Bronchial epithelial cell (primary cell): ENCODE measurements at regions not wholly inside any gene's neighbourhood (a gene's known extent, or its start where the extent isn't known, plus 50 kb on each side); places are given as distances from the start of the nearest gene placed in this dataset.
"Not testable (repeated sequence)": the region's sequence is repeated elsewhere in the genome, so short reads cannot be mapped to it uniquely, and the experiment has no call there.

Source experiments
- DNase-seq: peaks from one replicate; pipeline ENCODE4 v3.0.0-alpha.2; 2010; ENCODE audit warnings: low read depth
- FAIRE-seq: peaks from 2 replicates; lab custom pipeline; 2011; peaks lifted over from hg19 to GRCh38; lab: Jason Lieb, UNC
- H3K27me3 ChIP-seq: 2 replicates; pipeline ENCODE4 v1.5.1; 2011; ENCODE audit warnings: low read length; ENCODE audit not compliant: control insufficient read depth, insufficient read depth
- H3K36me3 ChIP-seq: 2 replicates; pipeline ENCODE4 v1.5.1; 2011; ENCODE audit warnings: low read length; ENCODE audit not compliant: control insufficient read depth, insufficient read depth
- H3K4me3 ChIP-seq: 2 replicates; pipeline ENCODE4 v1.5.1; 2011; ENCODE audit warnings: mild to moderate bottlenecking, low read depth, low read length, control low read depth
- TF ChIP-seq, protein P1 (sequence below): IDR thresholded peaks from 2 replicates; pipeline ENCODE4 v1.5.1; 2011; ENCODE audit warnings: mild to moderate bottlenecking, moderate library complexity, low read length, control low read depth, inconsistent platforms; ENCODE audit not compliant: insufficient read depth, severe bottlenecking

DNA sequence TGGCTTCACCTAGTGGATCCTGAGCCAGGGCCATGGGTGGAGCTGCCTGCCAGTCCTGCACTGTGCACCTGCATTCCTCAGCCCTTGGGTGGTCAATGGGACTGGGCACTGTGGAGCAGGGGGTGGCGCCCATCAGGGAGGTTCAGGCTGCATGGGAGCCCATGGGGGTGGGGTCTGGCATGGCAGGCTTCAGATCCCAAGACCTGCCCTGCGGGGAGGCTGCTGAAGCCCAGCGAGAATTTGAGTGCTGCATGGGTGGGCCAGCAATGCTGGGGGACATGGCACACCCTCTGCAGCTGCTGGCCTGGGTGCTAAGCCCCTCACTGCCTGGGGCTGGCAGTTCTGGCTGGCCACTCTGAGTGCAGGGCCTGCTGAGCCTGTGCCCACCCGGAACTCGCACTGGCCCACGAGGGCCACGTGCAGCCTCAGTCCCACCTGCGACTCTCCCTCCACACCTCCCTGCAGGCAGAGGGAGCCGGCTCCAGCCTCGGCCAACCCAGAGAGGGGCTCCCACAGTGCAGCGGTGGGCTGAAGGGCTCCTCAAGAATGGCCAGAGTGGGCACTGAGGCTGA lies 270.0 kb downstream of the CENPC start:
- no peak for DNase-seq

DNA sequence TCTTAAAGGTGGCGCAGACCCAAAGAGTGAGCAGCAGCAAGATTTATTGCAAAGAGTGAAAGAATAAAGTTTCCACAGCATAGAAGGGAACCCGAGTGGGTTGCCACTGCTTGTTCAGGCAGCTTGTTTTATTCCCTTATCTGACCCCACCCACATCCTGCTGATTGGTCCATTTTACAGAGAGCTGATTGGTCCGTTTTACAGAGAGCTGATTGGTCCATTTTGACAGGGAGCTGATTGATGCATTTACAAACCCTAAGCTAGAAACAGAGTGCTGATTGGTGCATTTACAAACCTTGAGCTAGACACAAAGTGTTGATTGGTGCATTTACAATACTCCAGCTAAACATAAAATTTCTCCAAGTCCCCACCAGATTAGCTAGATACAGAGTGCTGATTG lies 270.6 kb downstream of the CENPC start:
- FAIRE-seq, H3K4me3 ChIP-seq, DNase-seq, H3K27me3 ChIP-seq, H3K36me3 ChIP-seq: not testable (repeated sequence)

More for the DNA sequence above, 270.0 kb downstream of the CENPC start:
- TF ChIP-seq, protein P1, sequence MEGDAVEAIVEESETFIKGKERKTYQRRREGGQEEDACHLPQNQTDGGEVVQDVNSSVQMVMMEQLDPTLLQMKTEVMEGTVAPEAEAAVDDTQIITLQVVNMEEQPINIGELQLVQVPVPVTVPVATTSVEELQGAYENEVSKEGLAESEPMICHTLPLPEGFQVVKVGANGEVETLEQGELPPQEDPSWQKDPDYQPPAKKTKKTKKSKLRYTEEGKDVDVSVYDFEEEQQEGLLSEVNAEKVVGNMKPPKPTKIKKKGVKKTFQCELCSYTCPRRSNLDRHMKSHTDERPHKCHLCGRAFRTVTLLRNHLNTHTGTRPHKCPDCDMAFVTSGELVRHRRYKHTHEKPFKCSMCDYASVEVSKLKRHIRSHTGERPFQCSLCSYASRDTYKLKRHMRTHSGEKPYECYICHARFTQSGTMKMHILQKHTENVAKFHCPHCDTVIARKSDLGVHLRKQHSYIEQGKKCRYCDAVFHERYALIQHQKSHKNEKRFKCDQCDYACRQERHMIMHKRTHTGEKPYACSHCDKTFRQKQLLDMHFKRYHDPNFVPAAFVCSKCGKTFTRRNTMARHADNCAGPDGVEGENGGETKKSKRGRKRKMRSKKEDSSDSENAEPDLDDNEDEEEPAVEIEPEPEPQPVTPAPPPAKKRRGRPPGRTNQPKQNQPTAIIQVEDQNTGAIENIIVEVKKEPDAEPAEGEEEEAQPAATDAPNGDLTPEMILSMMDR = no peak
- no peak for FAIRE-seq
- Histone ChIP-seq H3K27me3 (no peaks in the 10 kb centered on the region), H3K4me3 (no peak overlapping the region), H3K36me3 (no peaks in the 10 kb centered on the region)

DNA sequence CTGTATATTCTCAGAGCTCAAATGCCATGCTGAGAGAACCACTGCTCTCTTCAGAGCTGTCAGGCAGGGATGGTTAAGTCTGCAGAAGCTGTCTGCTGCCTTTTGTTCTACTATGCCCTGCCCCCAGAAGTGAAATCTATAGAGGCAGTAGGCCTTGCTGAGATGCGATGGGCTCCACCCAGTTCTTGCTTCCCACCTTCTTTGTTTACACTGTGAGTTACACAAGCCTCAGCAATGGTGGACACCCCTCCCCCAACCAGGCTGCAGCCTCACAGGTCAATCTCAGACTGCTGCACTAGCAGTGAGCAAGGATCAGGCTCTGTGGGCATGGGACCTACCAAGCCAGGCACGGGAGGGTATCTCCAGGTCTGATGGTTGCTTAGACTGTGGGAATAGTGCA lies 271.6 kb downstream of the CENPC start:
- DNase-seq = no peak
- TF ChIP-seq, protein P1 = no peak
- Histone ChIP-seq H3K36me3 (no peaks in the 10 kb centered on the region), H3K4me3 (no peak overlapping the region), H3K27me3 (no peaks in the 10 kb centered on the region)
- no peak for FAIRE-seq

DNA sequence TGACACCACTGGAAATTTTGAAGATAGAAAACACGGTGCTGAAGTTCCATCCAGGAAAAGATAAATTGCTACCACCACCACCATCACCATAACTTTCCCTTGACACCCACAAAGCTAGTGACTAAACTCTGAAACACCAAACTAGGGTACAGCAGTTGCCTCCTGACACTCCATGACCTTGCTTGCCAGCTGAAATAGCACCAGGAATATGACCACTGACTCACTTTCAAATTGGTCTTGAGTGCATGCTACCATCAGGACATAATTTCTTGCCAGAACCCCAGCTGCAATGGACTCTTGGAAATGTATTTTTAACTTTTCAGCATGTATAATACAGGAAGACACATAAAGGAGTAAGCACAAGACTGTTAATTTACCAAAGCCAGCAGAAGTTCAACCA lies 283.3 kb downstream of the CENPC start:
- FAIRE-seq (no peak), DNase-seq (no peak)
- H3K4me3 ChIP-seq = no peak overlapping the region
- TF ChIP-seq, protein P1 = no peak
- no peaks in the 10 kb centered on the region for H3K36me3 ChIP-seq
- H3K27me3 ChIP-seq = no peaks in the 10 kb centered on the region

DNA sequence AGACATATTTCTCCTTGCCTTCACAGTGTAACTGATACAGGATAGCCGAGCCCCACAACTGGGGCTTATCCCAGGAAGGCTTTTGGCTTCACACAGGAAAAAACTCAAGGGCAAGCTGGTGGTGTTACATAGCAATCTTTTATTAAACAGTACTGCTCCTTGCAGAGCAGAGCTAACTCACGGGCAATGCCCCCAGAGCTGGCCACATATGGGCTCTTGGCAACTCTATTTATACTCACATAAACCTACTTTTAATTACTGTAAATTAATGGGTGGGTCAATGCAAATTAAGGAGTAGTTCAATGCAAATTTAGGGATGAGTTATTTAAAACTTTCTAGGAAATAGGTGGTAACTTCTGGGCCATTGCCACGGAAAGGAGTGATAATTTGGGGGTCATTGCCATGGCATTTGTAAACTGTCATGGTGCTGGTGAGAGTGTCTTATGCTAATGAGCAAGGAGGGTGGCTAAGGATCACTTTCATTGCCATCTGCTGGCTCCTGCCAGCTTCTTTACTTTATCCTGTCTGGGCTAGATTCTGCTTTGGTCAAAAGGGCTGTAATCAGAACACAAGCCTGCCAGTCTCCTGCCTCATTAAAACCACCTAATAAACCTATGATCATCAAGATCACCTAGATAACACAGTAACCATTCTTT lies 288.8 kb downstream of the CENPC start:
- TF ChIP-seq, protein P1 = no peak
- Histone ChIP-seq H3K36me3 (no peaks in the 10 kb centered on the region), H3K4me3 (no peak overlapping the region), H3K27me3 (no peaks in the 10 kb centered on the region)
- no peak for FAIRE-seq
- no peak for DNase-seq

DNA sequence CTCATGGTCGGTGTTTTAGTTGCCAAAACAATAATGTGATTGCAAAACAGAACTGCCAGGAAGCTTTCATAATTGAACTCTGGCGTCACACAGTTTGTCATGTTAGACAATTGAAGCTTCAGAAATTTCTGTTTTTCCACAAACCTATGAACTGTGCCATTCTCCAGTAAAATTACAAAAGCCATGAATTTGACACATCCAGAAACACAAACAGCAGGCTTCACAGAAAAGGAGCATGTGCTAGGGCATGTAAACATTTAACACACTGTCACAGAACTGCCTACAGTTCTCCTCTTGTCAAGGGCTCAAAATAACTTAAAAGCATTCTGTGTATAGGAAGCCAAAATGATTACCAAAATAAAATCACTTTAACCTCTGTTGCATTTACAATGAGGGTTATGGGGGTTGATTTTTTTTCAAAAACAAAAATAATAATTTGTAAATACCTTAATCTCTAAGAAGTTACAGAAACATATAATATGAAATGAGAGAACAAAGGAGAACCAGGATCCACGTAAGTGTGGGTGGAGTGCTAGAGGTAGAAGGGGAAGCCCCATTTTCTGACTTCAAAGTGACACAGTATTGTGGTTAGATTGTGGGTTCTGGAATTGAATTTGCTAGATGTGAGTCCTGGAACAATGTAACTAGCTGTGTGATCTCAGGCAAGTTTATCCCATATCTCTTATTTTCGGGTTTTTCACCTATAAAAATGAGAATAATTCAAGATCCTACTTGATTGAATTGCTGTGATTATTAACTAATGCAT lies 295.0 kb downstream of the CENPC start:
- Histone ChIP-seq H3K4me3 (no peak overlapping the region), H3K36me3 (no peaks in the 10 kb centered on the region), H3K27me3 (no peaks in the 10 kb centered on the region)
- TF ChIP-seq, protein P1 = no peak
- FAIRE-seq (no peak), DNase-seq (no peak)
